22Rv1 (cell line): ENCODE measurements at regions not wholly inside any gene's neighbourhood (a gene's known extent, or its start where the extent isn't known, plus 50 kb on each side); places are given as distances from the start of the nearest gene placed in this dataset.

Source experiments
- CTCF ChIP-seq: fragments of 450-650 bp; IDR thresholded peaks from 2 replicates; pipeline ENCODE4 v1.5.1; 2017; ENCODE audit warnings: mild to moderate bottlenecking
- ZFX ChIP-seq: fragments of 450-650 bp; IDR thresholded peaks from 2 replicates; pipeline ENCODE4 v1.6.1; 2017; ENCODE audit warnings: antibody characterized with exemption, borderline replicate concordance

- TF ChIP-seq CTCF (no peak), ZFX (no peak)
These were observed 65.9 kb downstream of the CPN2 start for GRCh38 chr3:194285024-194285849.
